Trophoblast cell (in vitro differentiated cells and primary cell): ENCODE measurements at regions not wholly inside any gene's neighbourhood (a gene's known extent, or its start where the extent isn't known, plus 50 kb on each side); places are given as distances from the start of the nearest gene placed in this dataset.

Experiments used
- DNase-seq, 2 donors: peaks; one replicate each; pipeline ENCODE4 v3.0.0-alpha.2; 2016
- H2AFZ ChIP-seq: 2 replicates; pipeline ENCODE4 v1.6.1; 2013; ENCODE audit warnings: low read length, moderate library complexity, mild to moderate bottlenecking; ENCODE audit not compliant: insufficient read depth, poor library complexity
- H2AK5ac ChIP-seq: 2 replicates; pipeline ENCODE4 v1.6.1; 2013; ENCODE audit warnings: mild to moderate bottlenecking, low read length
- H2BK120ac ChIP-seq: 2 replicates; pipeline ENCODE4 v1.6.1; 2013; ENCODE audit warnings: low read length, mild to moderate bottlenecking, moderate library complexity; ENCODE audit not compliant: insufficient read depth, poor library complexity
- H2BK12ac ChIP-seq: 2 replicates; pipeline ENCODE4 v1.6.1; 2013; ENCODE audit warnings: mild to moderate bottlenecking, low read length, moderate library complexity
- H2BK5ac ChIP-seq: 2 replicates; pipeline ENCODE4 v1.6.1; 2013; ENCODE audit warnings: low read length, low read depth, moderate library complexity, mild to moderate bottlenecking; ENCODE audit not compliant: poor library complexity
- H3K14ac ChIP-seq: 2 replicates; pipeline ENCODE4 v1.6.1; 2013; ENCODE audit warnings: mild to moderate bottlenecking, low read length
- H3K18ac ChIP-seq: 2 replicates; pipeline ENCODE4 v1.6.1; 2013; ENCODE audit warnings: mild to moderate bottlenecking, low read length
- H3K23ac ChIP-seq: 2 replicates; pipeline ENCODE4 v1.6.1; 2013; ENCODE audit warnings: low read length
- H3K27ac ChIP-seq: 2 replicates; pipeline ENCODE4 v1.5.1; 2013; ENCODE audit warnings: low read depth, mild to moderate bottlenecking, inconsistent platforms, low read length, moderate library complexity
- H3K27me3 ChIP-seq: 2 replicates; pipeline ENCODE4 v1.6.1; 2013; ENCODE audit warnings: inconsistent platforms, mild to moderate bottlenecking, low read length, moderate library complexity; ENCODE audit not compliant: insufficient read depth
- H3K36me3 ChIP-seq, 2 experiments: 1 replicate in 1 of 2; 2 replicates in 1 of 2; pipeline ENCODE4 v1.6.1; 2013; ENCODE audit warnings: low read length in 2 of 2, mild to moderate bottlenecking in 2 of 2, moderate library complexity in 1 of 2; ENCODE audit not compliant: insufficient read depth in 2 of 2, control insufficient read depth in 1 of 2
- H3K4ac ChIP-seq: 2 replicates; pipeline ENCODE4 v1.6.1; 2013; ENCODE audit warnings: low read depth, mild to moderate bottlenecking, low read length, moderate library complexity
- H3K4me1 ChIP-seq, 2 experiments: 1 replicate in 1 of 2; 2 replicates in 1 of 2; pipeline ENCODE4 v1.6.1; 2013; ENCODE audit warnings: low read length in 2 of 2, mild to moderate bottlenecking in 2 of 2, moderate library complexity in 1 of 2; ENCODE audit not compliant: insufficient read depth in 2 of 2, control insufficient read depth in 1 of 2
- H3K4me2 ChIP-seq: 2 replicates; pipeline ENCODE4 v1.6.1; 2013; ENCODE audit warnings: inconsistent platforms, mild to moderate bottlenecking, low read length, moderate library complexity
- H3K4me3 ChIP-seq: 2 replicates; pipeline ENCODE4 v1.5.1; 2013; ENCODE audit warnings: mild to moderate bottlenecking, low read depth, low read length, inconsistent platforms
- H3K79me1 ChIP-seq: one replicate; pipeline ENCODE4 v1.6.1; 2013; ENCODE audit warnings: low read length
- H3K79me2 ChIP-seq: 2 replicates; pipeline ENCODE4 v1.6.1; 2013; ENCODE audit warnings: low read length, mild to moderate bottlenecking; ENCODE audit not compliant: control insufficient read depth, insufficient read depth, poor library complexity
- H3K9ac ChIP-seq: 2 replicates; pipeline ENCODE4 v1.6.1; 2013; ENCODE audit warnings: mild to moderate bottlenecking, low read length
- H3K9me3 ChIP-seq: 2 replicates; pipeline ENCODE4 v1.6.1; 2013; ENCODE audit warnings: low read depth, mild to moderate bottlenecking, control low read depth, inconsistent platforms, low read length; ENCODE audit not compliant: insufficient read depth
- H4K12ac ChIP-seq: 2 replicates; pipeline ENCODE4 v1.6.1; 2013; ENCODE audit warnings: low read depth, mild to moderate bottlenecking, low read length, moderate library complexity
- H4K8ac ChIP-seq: 2 replicates; pipeline ENCODE4 v1.6.1; 2013; ENCODE audit warnings: low read depth, mild to moderate bottlenecking, low read length, moderate library complexity
- H4K91ac ChIP-seq: one replicate; pipeline ENCODE4 v1.6.1; 2013; ENCODE audit warnings: low read depth, mild to moderate bottlenecking, low read length, moderate library complexity
- WGBS: extraction: QIAGEN DNeasy Blood & Tissue Kit; methylation state at CpG from one replicate; pipeline ENCODE4 v1.1.7; 2013; ENCODE audit warnings: missing lambda C conversion rate; ENCODE audit not compliant: insufficient read length, insufficient coverage; ENCODE audit errors: extremely low coverage; 5-methylcytosine and 5-hydroxymethylcytosine counted together

DNA sequence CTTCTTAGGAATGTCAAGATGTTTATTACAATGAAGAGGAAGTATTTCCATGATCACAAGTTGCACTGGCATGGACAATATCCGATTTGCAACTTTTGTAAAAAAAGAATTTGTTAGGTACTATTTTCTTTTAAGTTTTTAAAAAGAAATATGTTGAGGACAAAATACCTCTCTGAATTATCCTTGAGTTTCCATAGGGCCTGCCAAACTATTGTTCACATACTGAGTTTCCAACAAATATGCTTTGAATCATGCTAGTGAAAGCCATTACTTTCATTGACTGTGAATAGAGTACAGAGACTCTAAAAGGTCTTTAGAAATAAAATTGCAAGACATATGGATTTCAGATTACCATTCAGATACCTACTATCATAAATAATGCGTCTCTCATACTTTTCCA lies 566.1 kb downstream of the TMEM182 start:
- H3K27me3 ChIP-seq = no peaks in the 10 kb centered on the region
- H3K79me2 ChIP-seq = no peaks in the 10 kb centered on the region
- no peaks in the 10 kb centered on the region for H3K36me3 ChIP-seq
- H4K91ac ChIP-seq = no peak overlapping the region
- no peak overlapping the region for H2AFZ ChIP-seq
- no peak overlapping the region for H2BK120ac ChIP-seq
- no peak overlapping the region for H3K4ac ChIP-seq
- H3K23ac ChIP-seq = no peak overlapping the region
- H3K14ac ChIP-seq = no peak overlapping the region
- H2BK5ac ChIP-seq = no peak overlapping the region
- no peak overlapping the region for H4K8ac ChIP-seq
- no peaks in the 10 kb centered on the region for H3K79me1 ChIP-seq
- H3K27ac ChIP-seq = no peak overlapping the region
- no peak overlapping the region for H3K4me2 ChIP-seq
- no peak overlapping the region for H2BK12ac ChIP-seq
- no peak overlapping the region for H4K12ac ChIP-seq
- no peak overlapping the region for H2AK5ac ChIP-seq
- WGBS = no CpG with 5 or more reads among the region's 2 CpGs
- H3K4me3 ChIP-seq = no peak overlapping the region
- H3K4me1 ChIP-seq = no peaks in the 10 kb centered on the region
- no peaks in the 10 kb centered on the region for H3K9me3 ChIP-seq
- no peak overlapping the region for H3K18ac ChIP-seq
- DNase-seq = no peak
- H3K9ac ChIP-seq = no peak overlapping the region

DNA sequence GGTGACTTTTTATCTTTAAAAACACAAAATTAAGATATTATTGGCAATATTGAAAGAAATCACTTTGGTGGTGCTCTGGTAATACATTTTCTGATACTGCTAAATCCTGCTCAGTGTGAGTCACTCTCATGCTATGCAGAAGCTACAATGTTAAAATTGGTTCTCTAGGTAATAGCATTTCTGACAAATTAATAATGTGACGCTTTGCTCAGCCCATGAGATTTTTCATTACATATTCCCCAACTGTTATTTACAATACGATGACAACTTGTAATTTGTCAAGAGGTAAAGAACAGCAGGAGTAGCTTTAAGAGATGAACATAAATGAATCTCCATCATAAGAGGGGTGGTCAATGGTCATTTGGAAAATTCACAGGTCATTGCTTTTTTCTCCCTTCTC lies 573.6 kb downstream of the TMEM182 start:
- Histone ChIP-seq H3K27me3 (no peaks in the 10 kb centered on the region), H3K4me3 (no peak overlapping the region), H3K9ac (no peak overlapping the region), H2AK5ac (no peak overlapping the region), H3K18ac (no peak overlapping the region), H3K79me2 (no peaks in the 10 kb centered on the region), H3K36me3 (no peaks in the 10 kb centered on the region), H4K12ac (no peak overlapping the region), H3K4me2 (no peak overlapping the region), H3K23ac (no peak overlapping the region), H2AFZ (no peak overlapping the region), H2BK5ac (no peak overlapping the region), H4K8ac (no peak overlapping the region), H3K4me1 (no peaks in the 10 kb centered on the region), H3K27ac (no peak overlapping the region), H3K9me3 (no peaks in the 10 kb centered on the region), H3K4ac (no peak overlapping the region), H4K91ac (no peak overlapping the region), H3K79me1 (no peaks in the 10 kb centered on the region), H2BK12ac (no peak overlapping the region), H2BK120ac (no peak overlapping the region), H3K14ac (no peak overlapping the region)
- DNase-seq = no peak
- no CpG with 5 or more reads among the region's 2 CpGs for WGBS

DNA sequence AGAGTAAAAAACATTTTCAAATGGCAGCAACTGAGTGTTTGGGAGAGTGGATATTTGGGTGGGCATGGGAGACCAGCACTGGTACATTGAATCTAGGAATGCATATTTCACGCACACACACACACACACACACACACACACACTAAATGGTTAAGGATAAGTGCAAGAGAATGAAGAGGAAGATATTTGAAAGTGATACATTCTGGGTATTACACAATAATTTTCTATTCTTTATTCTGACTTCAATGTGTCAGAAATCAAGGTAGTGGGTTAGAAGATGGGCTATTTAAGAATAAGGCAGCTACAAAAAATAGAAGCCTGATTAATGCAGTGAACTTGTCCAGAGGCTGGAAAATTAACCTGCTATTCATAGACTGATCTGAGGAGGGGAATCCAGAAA lies 577.0 kb downstream of the TMEM182 start:
- Histone ChIP-seq H3K18ac (no peak overlapping the region), H3K79me2 (no peaks in the 10 kb centered on the region), H3K4me3 (no peak overlapping the region), H3K4ac (no peak overlapping the region), H3K9ac (no peak overlapping the region), H4K12ac (no peak overlapping the region), H3K4me1 (no peaks in the 10 kb centered on the region), H3K36me3 (no peaks in the 10 kb centered on the region), H4K8ac (no peak overlapping the region), H2BK5ac (no peak overlapping the region), H2BK12ac (no peak overlapping the region), H2BK120ac (no peak overlapping the region), H3K14ac (no peak overlapping the region), H4K91ac (no peak overlapping the region), H3K23ac (no peak overlapping the region), H3K27me3 (no peaks in the 10 kb centered on the region), H2AK5ac (no peak overlapping the region), H3K27ac (no peak overlapping the region), H2AFZ (no peak overlapping the region), H3K79me1 (no peaks in the 10 kb centered on the region), H3K4me2 (no peak overlapping the region), H3K9me3 (no peaks in the 10 kb centered on the region)
- WGBS = no CpG with 5 or more reads among the region's 1 CpG
- DNase-seq = no peak

DNA sequence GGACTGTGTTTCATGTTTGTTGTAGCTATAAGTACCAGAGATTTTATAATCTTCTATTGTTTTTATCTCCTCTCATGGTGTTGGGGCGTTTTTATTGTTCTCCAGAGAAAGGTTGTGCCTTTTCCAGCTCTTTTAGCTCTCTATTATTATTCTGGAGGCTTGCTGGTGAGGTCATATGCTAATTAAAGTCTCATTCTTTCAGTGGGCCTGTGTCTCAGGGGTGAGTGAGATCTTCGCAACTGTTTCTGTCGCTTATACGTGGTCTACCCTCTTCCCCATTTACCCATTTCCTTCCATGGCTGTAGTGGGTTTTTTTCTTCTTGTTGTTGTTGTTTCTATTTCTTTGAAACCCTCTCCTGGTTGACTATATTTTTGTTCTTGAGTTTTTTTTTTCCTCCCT lies 584.9 kb downstream of the TMEM182 start:
- Histone ChIP-seq H2BK12ac (no peak overlapping the region), H3K9me3 (no peaks in the 10 kb centered on the region), H2AK5ac (no peak overlapping the region), H2BK5ac (no peak overlapping the region), H3K79me2 (no peaks in the 10 kb centered on the region), H3K9ac (no peak overlapping the region), H2BK120ac (no peak overlapping the region), H4K12ac (no peak overlapping the region), H3K23ac (no peak overlapping the region), H4K91ac (no peak overlapping the region), H3K14ac (no peak overlapping the region), H3K18ac (no peak overlapping the region), H3K4me1 (no peaks in the 10 kb centered on the region), H3K4me3 (no peak overlapping the region), H3K79me1 (no peaks in the 10 kb centered on the region), H3K36me3 (no peaks in the 10 kb centered on the region), H4K8ac (no peak overlapping the region), H3K27ac (no peak overlapping the region), H3K4ac (no peak overlapping the region), H3K27me3 (no peaks in the 10 kb centered on the region), H3K4me2 (no peak overlapping the region), H2AFZ (no peak overlapping the region)
- DNase-seq = no peak
- WGBS = no CpG with 5 or more reads among the region's 4 CpGs
